Adrenal gland (tissue), 9 donors: ENCODE measurements at regions not wholly inside any gene's neighbourhood (a gene's known extent, or its start where the extent isn't known, plus 50 kb on each side); places are given as distances from the start of the nearest gene placed in this dataset.

ENCODE experiments used
- DNase-seq, 7 donors: peaks; one replicate each; pipeline ENCODE4 v3.0.0-alpha.2; 2019 to 2020
- H3K27ac ChIP-seq, 5 donors: fragments of 200-600 bp; sonication (generic) in 4 of 5; 1 replicate in 3 of 5; 2 replicates in 2 of 5; pipeline versions ENCODE4 v1.5.1 to v1.8.0; 2016 to 2020; ENCODE audit warnings: mild to moderate bottlenecking in 1 of 5
- H3K27me3 ChIP-seq: fragments of 200-600 bp; 2 replicates; pipeline ENCODE4 v1.8.0; 2021
- H3K36me3 ChIP-seq, 2 donors: fragments of 200-600 bp; replicated peaks in 1 of 2; 1 replicate in 1 of 2; 2 replicates in 1 of 2; pipeline versions ENCODE4 v1.5.1 to v1.8.0; 2018 to 2022
- H3K4me1 ChIP-seq, 2 donors: fragments of 200-600 bp; replicated peaks in 1 of 2; 1 replicate in 1 of 2; 2 replicates in 1 of 2; pipeline versions ENCODE4 v1.5.1 to v1.8.0; 2018 to 2021
- H3K4me3 ChIP-seq, 4 donors: fragments of 200-600 bp; sonication (generic) in 3 of 4; one replicate each; pipeline ENCODE4 v1.5.1; 2016 to 2018
- H3K9me3 ChIP-seq, 3 donors: fragments of 200-600 bp; sonication (generic) in 1 of 3; replicated peaks in 1 of 3; 1 replicate in 2 of 3; 2 replicates in 1 of 3; pipeline versions ENCODE4 v1.5.1 to v1.8.0; 2016 to 2021
- POLR2A ChIP-seq, 2 donors: fragments of 450-650 bp; IDR thresholded peaks; one replicate each; pipeline ENCODE4 v1.6.1; 2017; ENCODE audit warnings: antibody characterized with exemption in 2 of 2, mild to moderate bottlenecking in 2 of 2, moderate library complexity in 1 of 2
- WGBS, 4 donors: extraction: QIAGEN DNeasy Blood & Tissue Kit in 2 of 4; methylation state at CpG; one replicate each; pipeline versions ENCODE4 v1.1.5 to v1.1.7; 2013 to 2017; 5-methylcytosine and 5-hydroxymethylcytosine counted together
- intact Hi-C, 2 donors: fragments of 100-400 bp; cut with DNase I; formaldehyde crosslinking; loops; one replicate each; pipeline versions ENCODE4 v1.14.1 to v1.15.0; 2022 to 2023
- TF ChIP-seq, protein P1 (sequence below), 6 experiments: fragments of 450-650 bp in 4 of 6; fragments of 200-600 bp in 2 of 6; sonication (generic) in 1 of 6; IDR thresholded peaks; 1 replicate in 5 of 6; 2 replicates in 1 of 6; pipeline versions ENCODE4 v1.5.1 to v1.8.0; 2016 to 2021; ENCODE audit warnings: antibody characterized with exemption in 6 of 6, mild to moderate bottlenecking in 2 of 6, moderate library complexity in 1 of 6
- donor health status: healthy with polysubstance abuse.
- donor health status: Bipolar disorder and iron deficiency.
- donor health status: DM: yes; HTN: yes; CAD: no.
- donor health status: DM: no; HTN: no; CAD: no.
- donor health status: DM: no; HTN: no; CAD: no.

DNA sequence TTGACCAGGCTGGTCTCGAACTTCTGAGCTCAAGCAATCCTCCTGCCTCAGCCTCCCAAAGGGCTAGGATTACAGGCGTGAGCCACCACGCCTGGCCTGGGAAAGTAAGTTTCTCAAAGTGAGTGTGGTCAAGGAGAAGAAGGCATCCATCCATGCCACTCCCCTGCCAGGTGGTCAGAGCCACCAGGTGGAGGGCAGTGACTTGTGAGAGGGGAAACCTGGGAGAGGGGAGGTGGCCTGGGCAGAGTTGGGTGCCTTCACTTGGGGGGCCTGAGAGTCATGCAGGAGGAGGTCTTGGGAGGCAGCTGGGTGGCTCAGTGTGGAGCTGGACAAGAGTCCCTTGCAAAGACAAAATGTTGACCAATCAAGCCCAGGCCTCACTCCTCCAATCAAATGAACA, 470.0 kb downstream of the MATN1 start:
- H3K27me3 ChIP-seq, result peaks cover 3% of the 10 kb centered on the region
- TF ChIP-seq, protein P1, sequence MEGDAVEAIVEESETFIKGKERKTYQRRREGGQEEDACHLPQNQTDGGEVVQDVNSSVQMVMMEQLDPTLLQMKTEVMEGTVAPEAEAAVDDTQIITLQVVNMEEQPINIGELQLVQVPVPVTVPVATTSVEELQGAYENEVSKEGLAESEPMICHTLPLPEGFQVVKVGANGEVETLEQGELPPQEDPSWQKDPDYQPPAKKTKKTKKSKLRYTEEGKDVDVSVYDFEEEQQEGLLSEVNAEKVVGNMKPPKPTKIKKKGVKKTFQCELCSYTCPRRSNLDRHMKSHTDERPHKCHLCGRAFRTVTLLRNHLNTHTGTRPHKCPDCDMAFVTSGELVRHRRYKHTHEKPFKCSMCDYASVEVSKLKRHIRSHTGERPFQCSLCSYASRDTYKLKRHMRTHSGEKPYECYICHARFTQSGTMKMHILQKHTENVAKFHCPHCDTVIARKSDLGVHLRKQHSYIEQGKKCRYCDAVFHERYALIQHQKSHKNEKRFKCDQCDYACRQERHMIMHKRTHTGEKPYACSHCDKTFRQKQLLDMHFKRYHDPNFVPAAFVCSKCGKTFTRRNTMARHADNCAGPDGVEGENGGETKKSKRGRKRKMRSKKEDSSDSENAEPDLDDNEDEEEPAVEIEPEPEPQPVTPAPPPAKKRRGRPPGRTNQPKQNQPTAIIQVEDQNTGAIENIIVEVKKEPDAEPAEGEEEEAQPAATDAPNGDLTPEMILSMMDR (IDR thresholded peaks at IDR 0.05), result no peak
- TF ChIP-seq POLR2A (IDR thresholded peaks at IDR 0.05), result no peak
- no peaks in the 10 kb centered on the region for H3K36me3 ChIP-seq
- no peak overlapping the region for H3K27ac ChIP-seq
- no peak overlapping the region for H3K4me3 ChIP-seq
- H3K4me1 ChIP-seq, result no peaks in the 10 kb centered on the region
- DNase-seq, result no peak
- H3K9me3 ChIP-seq, result no peaks in the 10 kb centered on the region
- WGBS, 4 donors, result 76 to 83% (median 81%) methylated on average over 3 of the region's 3 CpGs
- intact Hi-C loops, result no loop called here

DNA sequence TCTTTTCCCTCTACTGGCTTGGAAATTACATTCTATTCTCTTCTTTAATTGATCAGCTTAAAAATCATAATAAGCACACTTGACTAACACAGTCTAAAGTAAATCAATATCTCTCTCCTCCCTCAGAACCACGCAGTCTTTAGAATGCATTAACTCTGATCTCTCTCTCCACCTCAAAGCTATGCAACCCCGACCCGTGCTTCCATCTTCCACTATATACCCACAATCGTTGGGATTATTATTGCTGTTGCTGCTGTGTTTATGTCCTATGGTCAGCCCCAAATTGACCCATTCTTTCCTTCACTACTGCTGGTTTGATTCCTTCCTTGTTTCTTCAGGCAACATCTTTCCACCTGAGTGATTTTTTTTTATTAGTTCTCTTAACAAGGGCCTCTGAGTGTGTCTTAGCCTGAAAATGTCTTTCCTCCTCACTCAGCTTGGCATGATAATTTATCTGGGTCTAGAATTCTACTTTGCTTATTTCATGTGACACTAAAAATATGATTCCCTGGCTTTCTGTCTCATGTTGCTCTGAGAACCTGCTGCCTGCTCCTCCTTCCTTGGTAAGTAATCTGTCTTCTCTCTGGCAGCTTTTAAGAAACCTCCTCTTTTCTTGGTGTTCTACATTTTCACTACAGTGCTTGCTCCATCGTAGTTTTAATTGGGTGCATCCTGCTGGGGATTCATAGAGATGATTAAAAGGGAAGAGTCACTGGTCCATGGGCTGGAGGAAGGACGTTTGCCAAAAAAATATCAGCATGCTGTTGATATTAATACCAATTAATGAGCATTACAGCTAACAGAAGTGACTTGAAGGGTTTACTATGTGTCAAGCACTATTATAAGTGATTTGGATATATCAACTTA, 472.2 kb downstream of the MATN1 start:
- intact Hi-C loops, result no loop called here
- no peak overlapping the region for H3K27ac ChIP-seq
- no peak for DNase-seq
- no peaks in the 10 kb centered on the region for H3K9me3 ChIP-seq
- no peak overlapping the region for H3K4me3 ChIP-seq
- peaks cover 3% of the 10 kb centered on the region for H3K27me3 ChIP-seq
- no peak for TF ChIP-seq POLR2A (IDR thresholded peaks at IDR 0.05)
- TF ChIP-seq, protein P1 (IDR thresholded peaks at IDR 0.05), result no peak
- H3K4me1 ChIP-seq, result no peaks in the 10 kb centered on the region
- H3K36me3 ChIP-seq, result no peaks in the 10 kb centered on the region
- 48 to 63% (median 60%) methylated on average over 6 of the region's 6 CpGs for WGBS, 4 donors

DNA sequence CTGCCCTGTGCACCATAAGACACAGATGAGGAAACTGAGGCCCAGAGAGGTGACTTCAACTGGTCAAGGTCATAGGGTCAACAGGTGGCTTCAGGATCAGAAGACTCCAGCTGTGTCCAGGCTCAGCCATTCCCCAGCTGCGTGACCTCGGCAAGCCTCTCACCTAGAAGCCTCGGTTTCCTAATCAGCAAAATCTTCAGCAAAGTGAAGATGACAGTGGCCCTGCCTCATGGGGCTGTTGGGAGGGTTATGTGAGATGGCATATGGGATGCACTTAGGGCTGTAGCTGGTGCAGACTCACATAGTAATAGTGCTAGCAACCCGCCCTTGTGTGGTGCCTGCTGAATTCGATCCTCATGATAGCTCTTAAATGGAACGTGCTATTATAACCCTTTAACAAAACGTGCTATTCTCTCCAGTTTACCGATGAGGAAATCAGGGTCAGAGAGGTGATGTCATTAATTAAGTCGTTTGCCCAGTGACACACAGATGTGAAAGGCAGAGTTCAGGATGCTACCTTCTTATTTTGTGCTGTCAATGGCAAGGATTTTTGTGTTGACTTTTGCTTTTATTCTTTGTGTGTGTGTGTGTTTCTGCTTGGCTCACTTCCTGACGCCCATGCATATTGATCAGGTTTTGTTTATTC, 472.9 kb downstream of the MATN1 start:
- Histone ChIP-seq H3K4me3 (no peak overlapping the region), H3K27ac (no peak overlapping the region), H3K9me3 (no peaks in the 10 kb centered on the region), H3K36me3 (no peaks in the 10 kb centered on the region), H3K4me1 (no peaks in the 10 kb centered on the region), H3K27me3 (peaks cover 8% of the 10 kb centered on the region)
- intact Hi-C loops, result no loop called here
- 37 to 49% (median 45%) methylated on average over 7 to 10 of the region's 10 CpGs for WGBS, 4 donors
- no peak for DNase-seq
- TF ChIP-seq, protein P1 (IDR thresholded peaks at IDR 0.05), result no peak
- TF ChIP-seq POLR2A (IDR thresholded peaks at IDR 0.05), result no peak

DNA sequence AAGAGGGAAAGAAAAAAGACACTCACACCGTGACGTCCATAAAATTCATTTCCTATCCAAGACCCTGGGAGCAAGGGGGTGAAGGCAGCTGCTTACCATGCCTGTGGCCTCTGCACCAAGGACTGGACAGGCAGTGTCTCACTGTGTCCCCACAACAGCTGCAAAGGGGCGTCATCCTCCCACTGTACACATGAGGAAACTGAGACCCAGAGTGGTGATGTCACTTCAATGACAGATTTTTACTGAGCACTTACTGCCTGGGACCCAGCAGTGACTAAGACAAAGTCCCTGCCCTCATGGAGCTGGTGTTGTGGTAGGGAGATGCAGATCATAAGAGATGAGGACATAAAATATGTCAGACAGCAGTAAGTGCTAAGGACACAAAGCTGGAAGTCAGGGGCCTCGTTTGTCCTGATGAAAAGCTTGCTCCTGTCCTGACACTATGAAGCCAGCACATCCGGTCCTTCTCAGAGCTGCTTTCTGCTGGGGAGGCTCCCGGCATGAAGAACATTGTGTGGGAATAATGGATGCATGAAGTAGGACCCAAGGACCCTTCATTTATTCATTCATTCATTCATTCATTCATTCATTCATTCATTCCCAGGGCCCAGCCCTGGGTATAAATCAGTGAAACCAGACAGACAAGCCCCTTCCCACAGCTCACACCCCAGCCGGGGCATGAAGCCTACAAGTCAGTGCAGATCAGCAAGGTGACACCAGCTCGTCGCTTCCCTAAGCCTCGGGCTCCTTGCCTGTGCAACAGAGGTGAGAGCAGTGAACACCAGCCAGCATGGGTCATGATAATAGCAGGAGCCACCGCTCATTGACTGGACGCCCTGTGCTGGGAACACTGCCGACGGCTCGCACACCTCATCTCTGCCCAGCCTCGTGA, 473.7 kb downstream of the MATN1 start:
- intact Hi-C loops, result no loop called here
- WGBS, 4 donors, result 59 to 72% (median 71%) methylated on average over 15 to 16 of the region's 16 CpGs
- no peak for DNase-seq
- Histone ChIP-seq H3K27me3 (peaks cover 9% of the 10 kb centered on the region), H3K36me3 (no peaks in the 10 kb centered on the region), H3K4me3 (no peak overlapping the region), H3K9me3 (no peaks in the 10 kb centered on the region), H3K4me1 (no peaks in the 10 kb centered on the region), H3K27ac (no peak overlapping the region)
- no peak for TF ChIP-seq POLR2A (IDR thresholded peaks at IDR 0.05)
- TF ChIP-seq, protein P1 (IDR thresholded peaks at IDR 0.05), result no peak
